ENCODE measurements at regions not wholly inside any gene's neighbourhood (a gene's known extent, or its start where the extent isn't known, plus 50 kb on each side); places are given as distances from the start of the nearest gene placed in this dataset.

- no peak for TF ChIP-seq ZBTB33 (IDR thresholded peaks at IDR 0.05; ENCODE audit: borderline replicate concordance, low read depth)
Measured at GRCh38 chr15:54884312-54884711, 312.4 kb downstream of the RSL24D1 start (continued).

- Histone ChIP-seq H3K9me3 (0 out of 2 replicates have a peak, but pooled peaks cover 7% of the 10 kb centered on the region), H3K27me3 (ENCODE audit: insufficient read depth) (no peaks in the 10 kb centered on the region), H3K79me2 (ENCODE audit: insufficient read depth) (no peaks in the 10 kb centered on the region), H3K36me3 (replicated peaks in 1 of 2; ENCODE audit: control insufficient read depth in 1 of 2, insufficient read depth in 2 of 2, low read length in 1 of 2) (no peaks in the 10 kb centered on the region), H3F3A (replicated peaks; ENCODE audit: insufficient read depth) (no peaks in the 10 kb centered on the region), H3K27ac (ENCODE audit: low read depth in 2 of 2, low read length in 1 of 2) (no peak overlapping the region), H4K20me1 (ENCODE audit: insufficient read depth) (no peaks in the 10 kb centered on the region), H3K4me3 (ENCODE audit: low read depth in 2 of 2, low read length in 1 of 2) (no peak overlapping the region), H2AFZ (ENCODE audit: low read depth) (no peak overlapping the region), H3K4me1 (ENCODE audit: control insufficient read depth in 1 of 2, insufficient read depth in 2 of 2, low read depth in 1 of 2, low read length in 1 of 2) (no peaks in the 10 kb centered on the region), H3K9me2 (0 out of 2 replicates have a peak, but pooled peaks cover 2% of the 10 kb centered on the region), H3K9ac (no peak overlapping the region), H3K4me2 (no peak overlapping the region)
- POLR2A ChIA-PET = no interaction called here
- TF ChIP-seq SIN3A (IDR thresholded peaks at IDR 0.05; ENCODE audit: borderline replicate concordance, low read depth, low read length) (no peak), NRF1 (IDR thresholded peaks at IDR 0.05; ENCODE audit: low read depth, low read length) (no peak), CTCF (IDR thresholded peaks at IDR 0.05) (no peak), USF1 (IDR thresholded peaks at IDR 0.05; ENCODE audit: borderline replicate concordance, low read depth) (no peak), TEAD4 (IDR thresholded peaks at IDR 0.05; ENCODE audit: borderline replicate concordance, insufficient read depth) (no peak), NFIC (IDR thresholded peaks at IDR 0.05; ENCODE audit: borderline replicate concordance) (no peak), RCOR1 (IDR thresholded peaks at IDR 0.05; ENCODE audit: low read length) (no peak), MEF2A (IDR thresholded peaks at IDR 0.05; ENCODE audit: borderline replicate concordance, low read depth) (no peak), FOSL2 (IDR thresholded peaks at IDR 0.05; ENCODE audit: borderline replicate concordance, low read depth) (no peak), PBX3 (IDR thresholded peaks at IDR 0.05) (no peak), ZBTB33 (IDR thresholded peaks at IDR 0.05; ENCODE audit: borderline replicate concordance, low read depth) (no peak), POLR2AphosphoS5 (IDR thresholded peaks at IDR 0.05; ENCODE audit: low read depth, low read length) (no peak), CHD2 (IDR thresholded peaks at IDR 0.05; ENCODE audit: low read length, partially characterized antibody) (no peak)
- DNase-seq = no peak
- CTCF ChIA-PET = no interaction called here
Measured at GRCh38 chr15:54859982-54860381, 336.8 kb downstream of the RSL24D1 start.
